ENCODE measurements at regions not wholly inside any gene's neighbourhood (a gene's known extent, or its start where the extent isn't known, plus 50 kb on each side); places are given as distances from the start of the nearest gene placed in this dataset.
A peak's percentile ranks its signal among the peaks of the same experiment; 100 is the strongest.

DNA sequence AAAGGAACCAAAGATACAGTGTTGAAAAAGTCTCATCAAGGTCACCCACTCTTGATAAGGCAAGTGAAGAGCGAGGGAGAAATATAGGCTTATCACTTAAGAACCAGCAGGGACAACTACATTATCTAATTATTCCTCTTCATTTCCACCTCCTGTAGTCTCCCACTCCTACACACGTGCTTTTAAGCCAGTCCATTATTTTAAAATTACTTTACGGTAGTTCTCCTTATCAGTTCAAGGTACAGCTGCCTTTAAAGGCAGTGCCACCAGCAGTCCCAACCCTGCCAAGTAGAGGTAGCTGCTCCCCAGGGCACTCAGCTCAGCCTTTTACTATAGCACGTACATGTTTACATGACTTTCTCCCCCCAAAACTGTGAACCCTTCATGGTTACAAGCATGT, 161.5 kb upstream of the BLID start:
- Mint-ChIP-seq H3K9me3 (no peaks in the 10 kb centered on the region), H3K4me3 (no peak overlapping the region), H3K36me3 (ENCODE audit: low read depth) (no peaks in the 10 kb centered on the region), H3K27me3 (ENCODE audit: low read depth, poor library complexity) (peaks cover 3% of the 10 kb centered on the region), H3K27ac (no peak overlapping the region), H3K4me1 (peaks cover 4% of the 10 kb centered on the region)
- no peak for DNase-seq
- no peak for TF ChIP-seq CTCF (IDR thresholded peaks at IDR 0.05)

GRCh38 chr11:122276221-122276620, 160.2 kb upstream of the BLID start:
- H3K27ac Mint-ChIP-seq = no peak overlapping the region
- DNase-seq = no peak
- no peaks in the 10 kb centered on the region for H3K36me3 Mint-ChIP-seq (ENCODE audit: low read depth)
- H3K9me3 Mint-ChIP-seq = no peaks in the 10 kb centered on the region
- H3K4me1 Mint-ChIP-seq = peaks cover 8% of the 10 kb centered on the region
- no peak overlapping the region for H3K4me3 Mint-ChIP-seq
- H3K27me3 Mint-ChIP-seq (ENCODE audit: low read depth, poor library complexity) = peaks cover 3% of the 10 kb centered on the region
- TF ChIP-seq CTCF (IDR thresholded peaks at IDR 0.05) = no peak

GRCh38 chr11:122275508-122275907, 159.5 kb upstream of the BLID start:
- Mint-ChIP-seq H3K36me3 (ENCODE audit: low read depth) (no peaks in the 10 kb centered on the region), H3K27ac (no peak overlapping the region), H3K9me3 (no peaks in the 10 kb centered on the region), H3K4me3 (no peak overlapping the region), H3K4me1 (peaks cover 15% of the 10 kb centered on the region), H3K27me3 (ENCODE audit: low read depth, poor library complexity) (peaks cover 3% of the 10 kb centered on the region)
- no peak for TF ChIP-seq CTCF (IDR thresholded peaks at IDR 0.05)
- no peak for DNase-seq

DNA sequence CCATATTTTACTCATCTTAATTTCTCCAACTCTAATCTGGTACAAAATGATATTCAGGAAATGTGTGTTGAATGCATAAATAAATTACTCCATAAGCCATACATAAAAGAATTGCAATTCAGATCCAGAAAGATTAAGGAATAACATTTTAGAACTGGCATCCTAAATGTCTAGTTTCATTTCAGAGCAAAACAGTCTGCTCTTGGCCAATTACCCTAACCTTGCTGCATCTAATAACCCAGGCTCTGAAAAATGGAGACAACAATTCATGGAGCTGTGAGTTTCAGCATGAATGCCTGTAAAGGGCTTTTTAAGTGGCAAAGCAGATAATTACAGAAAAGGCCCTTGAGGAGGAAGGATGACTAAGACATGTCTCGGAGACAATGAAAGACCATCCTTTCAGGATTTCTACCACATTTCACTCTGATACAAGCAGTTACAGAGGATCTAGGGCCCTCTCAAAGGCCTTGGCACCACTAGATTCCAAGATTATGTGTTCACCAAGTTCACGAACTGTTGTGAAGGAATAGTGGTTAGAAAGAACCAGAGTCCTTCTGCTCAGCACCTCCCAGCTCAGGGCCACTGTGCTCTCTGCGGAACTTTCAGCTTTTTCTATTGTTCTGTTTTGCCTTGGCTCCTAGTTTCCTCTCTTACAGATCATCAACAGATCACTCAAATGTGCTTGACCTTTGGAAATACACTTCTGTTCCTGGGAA, 157.6 kb upstream of the BLID start:
- peaks cover 3% of the 10 kb centered on the region for H3K27me3 Mint-ChIP-seq (ENCODE audit: low read depth, poor library complexity)

DNA sequence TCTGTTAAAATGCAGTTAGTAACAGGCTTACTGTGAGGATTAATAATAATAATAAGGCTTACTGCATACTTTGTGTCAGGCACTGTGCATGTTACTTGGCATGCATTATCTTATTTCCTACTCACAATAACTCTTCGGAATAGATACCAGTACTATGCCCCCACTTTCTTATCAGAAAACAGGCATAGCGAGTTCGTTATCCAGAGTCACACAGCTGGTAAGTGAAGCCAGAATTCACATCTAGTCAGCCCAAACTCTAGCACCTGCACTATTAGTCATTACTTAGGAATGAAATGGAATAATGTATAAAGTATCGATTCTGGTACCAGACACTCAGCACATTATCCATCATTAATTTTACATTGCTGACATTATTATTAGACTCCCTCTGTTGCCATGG, 155.7 kb upstream of the BLID start:
- H3K36me3 Mint-ChIP-seq (ENCODE audit: low read depth) = no peaks in the 10 kb centered on the region
- no peaks in the 10 kb centered on the region for H3K9me3 Mint-ChIP-seq
- no peak for DNase-seq
- H3K4me3 Mint-ChIP-seq = no peak overlapping the region
- peaks cover 24% of the 10 kb centered on the region for H3K4me1 Mint-ChIP-seq
- TF ChIP-seq CTCF (IDR thresholded peaks at IDR 0.05) = no peak
- H3K27me3 Mint-ChIP-seq (ENCODE audit: low read depth, poor library complexity) = peaks cover 3% of the 10 kb centered on the region
- H3K27ac Mint-ChIP-seq = no peak overlapping the region

More for the DNA sequence above, 157.6 kb upstream of the BLID start:
- no peak for DNase-seq
- Mint-ChIP-seq H3K4me3 (no peak overlapping the region), H3K4me1 (peaks cover 24% of the 10 kb centered on the region), H3K9me3 (no peaks in the 10 kb centered on the region), H3K27ac (no peak overlapping the region), H3K36me3 (ENCODE audit: low read depth) (no peaks in the 10 kb centered on the region)
- no peak for TF ChIP-seq CTCF (IDR thresholded peaks at IDR 0.05)

- Mint-ChIP-seq H3K36me3 (ENCODE audit: low read depth) (no peaks in the 10 kb centered on the region), H3K4me1 (peaks cover 24% of the 10 kb centered on the region), H3K4me3 (no peak overlapping the region), H3K27ac (peak overlapping the region; percentile 41), H3K9me3 (no peaks in the 10 kb centered on the region), H3K27me3 (ENCODE audit: low read depth, poor library complexity) (peaks cover 3% of the 10 kb centered on the region)
- no peak for TF ChIP-seq CTCF (IDR thresholded peaks at IDR 0.05)
- peak; percentile 11 for DNase-seq
These were observed 155.1 kb upstream of the BLID start for GRCh38 chr11:122271137-122271536.
